ENCODE measurements at regions not wholly inside any gene's neighbourhood (a gene's known extent, or its start where the extent isn't known, plus 50 kb on each side); places are given as distances from the start of the nearest gene placed in this dataset.

DNA sequence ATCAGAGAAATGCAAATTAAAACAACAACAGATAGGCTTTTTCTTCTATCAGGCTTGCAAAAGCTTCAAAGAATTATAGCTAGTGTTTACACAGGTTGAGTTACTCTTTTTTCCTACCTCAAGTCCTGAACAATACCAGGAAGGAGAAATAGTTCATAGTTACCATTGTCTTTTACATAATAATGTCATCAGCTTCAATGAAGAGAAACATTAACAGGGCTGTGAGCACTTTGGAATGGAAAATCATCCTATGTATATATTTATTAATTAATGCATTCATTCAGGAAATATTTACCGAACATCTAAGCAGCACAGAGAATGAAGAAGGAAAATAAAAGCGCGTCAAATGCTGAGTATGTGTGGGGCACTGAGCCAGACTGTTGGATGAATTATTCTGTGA is 197.3 kb downstream of the ZBTB18 start:
- Histone ChIP-seq H3F3A (ENCODE audit: insufficient read depth, low read length, poor library complexity, severe bottlenecking) (no peaks in the 10 kb centered on the region), H3K9ac (ENCODE audit: low read length) (no peak overlapping the region), H3K9me2 (ENCODE audit: insufficient read depth, low read length) (no peaks in the 10 kb centered on the region), H3K27ac (ENCODE audit: low read length) (no peak overlapping the region), H4K20me1 (ENCODE audit: insufficient read depth) (no peaks in the 10 kb centered on the region), H3K27me3 (ENCODE audit: insufficient read depth, low read depth, low read length) (no peaks in the 10 kb centered on the region), H2AFZ (ENCODE audit: low read depth, low read length) (no peak overlapping the region), H3K4me3 (ENCODE audit: low read length) (no peak overlapping the region), H3K9me3 (ENCODE audit: low read length) (no peaks in the 10 kb centered on the region), H3K79me2 (replicated peaks; ENCODE audit: insufficient read depth, low read length) (no peaks in the 10 kb centered on the region), H3K36me3 (ENCODE audit: insufficient read depth, low read length) (no peaks in the 10 kb centered on the region), H3K4me2 (ENCODE audit: low read length) (no peak overlapping the region)
- TF ChIP-seq MXI1 (conservative IDR thresholded peaks at IDR 0.05; ENCODE audit: poor library complexity, severe bottlenecking) (no peak), RAD21 (conservative IDR thresholded peaks at IDR 0.05) (no peak), TAF1 (IDR thresholded peaks at IDR 0.05; ENCODE audit: low read depth) (no peak), EP300 (conservative IDR thresholded peaks at IDR 0.05; ENCODE audit: poor library complexity, severe bottlenecking) (no peak), EZH2 (IDR thresholded peaks at IDR 0.05; ENCODE audit: borderline replicate concordance, insufficient read depth, low read length, poor library complexity, severe bottlenecking) (no peak), POLR2AphosphoS5 (IDR thresholded peaks at IDR 0.05) (no peak), SMC3 (conservative IDR thresholded peaks at IDR 0.05; ENCODE audit: poor library complexity) (no peak)
- TF ChIP-seq, protein P1, sequence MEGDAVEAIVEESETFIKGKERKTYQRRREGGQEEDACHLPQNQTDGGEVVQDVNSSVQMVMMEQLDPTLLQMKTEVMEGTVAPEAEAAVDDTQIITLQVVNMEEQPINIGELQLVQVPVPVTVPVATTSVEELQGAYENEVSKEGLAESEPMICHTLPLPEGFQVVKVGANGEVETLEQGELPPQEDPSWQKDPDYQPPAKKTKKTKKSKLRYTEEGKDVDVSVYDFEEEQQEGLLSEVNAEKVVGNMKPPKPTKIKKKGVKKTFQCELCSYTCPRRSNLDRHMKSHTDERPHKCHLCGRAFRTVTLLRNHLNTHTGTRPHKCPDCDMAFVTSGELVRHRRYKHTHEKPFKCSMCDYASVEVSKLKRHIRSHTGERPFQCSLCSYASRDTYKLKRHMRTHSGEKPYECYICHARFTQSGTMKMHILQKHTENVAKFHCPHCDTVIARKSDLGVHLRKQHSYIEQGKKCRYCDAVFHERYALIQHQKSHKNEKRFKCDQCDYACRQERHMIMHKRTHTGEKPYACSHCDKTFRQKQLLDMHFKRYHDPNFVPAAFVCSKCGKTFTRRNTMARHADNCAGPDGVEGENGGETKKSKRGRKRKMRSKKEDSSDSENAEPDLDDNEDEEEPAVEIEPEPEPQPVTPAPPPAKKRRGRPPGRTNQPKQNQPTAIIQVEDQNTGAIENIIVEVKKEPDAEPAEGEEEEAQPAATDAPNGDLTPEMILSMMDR (IDR thresholded peaks at IDR 0.05; ENCODE audit: poor library complexity, severe bottlenecking), result no peak
- TF ChIP-seq, protein P2, sequence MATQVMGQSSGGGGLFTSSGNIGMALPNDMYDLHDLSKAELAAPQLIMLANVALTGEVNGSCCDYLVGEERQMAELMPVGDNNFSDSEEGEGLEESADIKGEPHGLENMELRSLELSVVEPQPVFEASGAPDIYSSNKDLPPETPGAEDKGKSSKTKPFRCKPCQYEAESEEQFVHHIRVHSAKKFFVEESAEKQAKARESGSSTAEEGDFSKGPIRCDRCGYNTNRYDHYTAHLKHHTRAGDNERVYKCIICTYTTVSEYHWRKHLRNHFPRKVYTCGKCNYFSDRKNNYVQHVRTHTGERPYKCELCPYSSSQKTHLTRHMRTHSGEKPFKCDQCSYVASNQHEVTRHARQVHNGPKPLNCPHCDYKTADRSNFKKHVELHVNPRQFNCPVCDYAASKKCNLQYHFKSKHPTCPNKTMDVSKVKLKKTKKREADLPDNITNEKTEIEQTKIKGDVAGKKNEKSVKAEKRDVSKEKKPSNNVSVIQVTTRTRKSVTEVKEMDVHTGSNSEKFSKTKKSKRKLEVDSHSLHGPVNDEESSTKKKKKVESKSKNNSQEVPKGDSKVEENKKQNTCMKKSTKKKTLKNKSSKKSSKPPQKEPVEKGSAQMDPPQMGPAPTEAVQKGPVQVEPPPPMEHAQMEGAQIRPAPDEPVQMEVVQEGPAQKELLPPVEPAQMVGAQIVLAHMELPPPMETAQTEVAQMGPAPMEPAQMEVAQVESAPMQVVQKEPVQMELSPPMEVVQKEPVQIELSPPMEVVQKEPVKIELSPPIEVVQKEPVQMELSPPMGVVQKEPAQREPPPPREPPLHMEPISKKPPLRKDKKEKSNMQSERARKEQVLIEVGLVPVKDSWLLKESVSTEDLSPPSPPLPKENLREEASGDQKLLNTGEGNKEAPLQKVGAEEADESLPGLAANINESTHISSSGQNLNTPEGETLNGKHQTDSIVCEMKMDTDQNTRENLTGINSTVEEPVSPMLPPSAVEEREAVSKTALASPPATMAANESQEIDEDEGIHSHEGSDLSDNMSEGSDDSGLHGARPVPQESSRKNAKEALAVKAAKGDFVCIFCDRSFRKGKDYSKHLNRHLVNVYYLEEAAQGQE (IDR thresholded peaks at IDR 0.05; ENCODE audit: borderline replicate concordance), result no peak

DNA sequence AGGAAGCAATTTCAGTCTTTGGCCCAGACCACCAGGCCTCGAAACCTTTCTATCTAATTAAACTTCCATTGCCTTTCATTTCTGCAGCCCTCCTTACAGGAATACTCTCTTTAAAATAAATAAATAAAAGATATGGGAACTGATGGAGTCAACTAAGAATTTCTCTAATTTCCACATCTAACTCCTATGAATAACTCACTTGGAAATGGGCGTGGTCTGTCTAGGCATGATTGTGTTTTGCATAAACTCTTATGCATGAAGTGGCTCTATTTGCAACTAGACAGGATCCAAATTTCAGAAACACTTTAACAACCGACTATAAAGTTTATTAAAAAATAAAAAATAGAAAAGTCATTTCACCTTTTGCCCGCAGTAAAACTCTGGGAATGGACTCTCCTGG is 199.5 kb downstream of the ADSS2 start:
- Histone ChIP-seq H3K9me2 (ENCODE audit: insufficient read depth, low read length) (no peaks in the 10 kb centered on the region), H3K9me3 (ENCODE audit: low read length) (no peaks in the 10 kb centered on the region), H2AFZ (ENCODE audit: low read depth, low read length) (no peak overlapping the region), H3K79me2 (replicated peaks; ENCODE audit: insufficient read depth, low read length) (no peaks in the 10 kb centered on the region), H4K20me1 (ENCODE audit: insufficient read depth) (no peaks in the 10 kb centered on the region), H3K4me2 (ENCODE audit: low read length) (no peak overlapping the region), H3K36me3 (ENCODE audit: insufficient read depth, low read length) (no peaks in the 10 kb centered on the region), H3K9ac (ENCODE audit: low read length) (no peak overlapping the region), H3K4me3 (ENCODE audit: low read length) (no peak overlapping the region), H3F3A (ENCODE audit: insufficient read depth, low read length, poor library complexity, severe bottlenecking) (no peaks in the 10 kb centered on the region), H3K27me3 (ENCODE audit: insufficient read depth, low read depth, low read length) (no peaks in the 10 kb centered on the region), H3K27ac (ENCODE audit: low read length) (no peak overlapping the region)
- TF ChIP-seq TAF1 (IDR thresholded peaks at IDR 0.05; ENCODE audit: low read depth) (no peak), SMC3 (conservative IDR thresholded peaks at IDR 0.05; ENCODE audit: poor library complexity) (no peak), MXI1 (conservative IDR thresholded peaks at IDR 0.05; ENCODE audit: poor library complexity, severe bottlenecking) (no peak), POLR2AphosphoS5 (IDR thresholded peaks at IDR 0.05) (no peak), RAD21 (conservative IDR thresholded peaks at IDR 0.05) (no peak), EZH2 (IDR thresholded peaks at IDR 0.05; ENCODE audit: borderline replicate concordance, insufficient read depth, low read length, poor library complexity, severe bottlenecking) (no peak), EP300 (conservative IDR thresholded peaks at IDR 0.05; ENCODE audit: poor library complexity, severe bottlenecking) (no peak)
- TF ChIP-seq, protein P1 (IDR thresholded peaks at IDR 0.05; ENCODE audit: poor library complexity, severe bottlenecking), result no peak
- TF ChIP-seq, protein P2 (IDR thresholded peaks at IDR 0.05; ENCODE audit: borderline replicate concordance), result no peak
